ENCODE measurements at regions not wholly inside any gene's neighbourhood (a gene's known extent, or its start where the extent isn't known, plus 50 kb on each side); places are given as distances from the start of the nearest gene placed in this dataset.
"Not testable (repeated sequence)": the region's sequence is repeated elsewhere in the genome, so short reads cannot be mapped to it uniquely, and the experiment has no call there.

DNA sequence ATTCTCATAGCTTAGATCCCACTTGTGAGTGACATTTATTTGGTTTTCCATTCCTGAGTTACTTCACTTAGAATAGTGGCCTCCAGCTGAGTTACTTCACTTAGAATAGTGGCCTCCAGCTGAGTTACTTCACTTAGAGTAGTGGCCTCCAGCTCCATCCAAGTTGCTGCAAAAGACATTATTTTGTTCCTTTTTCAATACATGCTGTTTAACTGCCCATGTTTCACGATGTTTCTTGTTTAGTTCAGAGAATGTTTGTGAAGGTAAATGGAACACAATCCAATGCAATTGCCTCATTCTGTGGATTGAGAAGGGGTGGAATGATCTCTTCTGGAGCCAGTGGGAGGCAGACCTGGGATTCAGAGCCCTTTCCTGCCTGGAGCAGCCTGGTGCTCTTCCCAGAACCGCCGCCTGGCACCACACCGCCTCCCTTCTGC, 273.5 kb upstream of the ATP5MC3 start:
- no peak for DNase-seq

DNA sequence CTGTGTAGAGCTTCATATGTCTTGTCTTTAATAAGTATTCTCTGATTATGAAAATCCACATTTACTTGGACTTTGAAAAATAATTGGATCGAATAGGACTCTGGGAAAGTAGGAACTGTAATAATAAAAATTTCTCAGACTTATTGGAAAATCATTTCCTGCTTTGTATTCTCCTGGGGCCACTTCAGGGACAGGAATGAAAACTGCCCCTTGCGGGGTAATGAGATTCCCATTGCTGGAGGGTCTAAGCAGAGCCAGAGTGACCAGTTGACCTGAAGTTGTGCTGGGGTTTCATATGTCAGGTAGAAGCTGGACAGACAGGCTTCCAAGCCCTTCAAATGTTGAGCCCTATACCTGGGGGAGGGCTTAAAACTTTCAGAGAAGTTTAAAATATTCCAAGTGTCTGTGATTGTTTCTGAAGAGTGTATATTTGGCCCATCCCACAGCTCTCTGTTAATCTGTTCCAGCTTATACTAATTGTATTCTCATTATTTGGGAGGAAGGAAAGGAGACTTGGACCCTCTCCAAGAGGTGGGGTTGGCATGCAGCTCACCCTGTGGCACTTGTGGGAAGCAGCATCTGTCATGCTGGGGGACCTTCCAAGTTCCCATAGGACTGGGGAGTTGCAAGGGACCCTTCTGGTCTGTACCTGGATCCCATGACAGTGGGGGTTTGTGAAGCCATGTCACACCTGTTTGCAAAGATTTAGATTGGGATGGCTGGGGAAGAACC, 268.7 kb upstream of the ATP5MC3 start:
- DNase-seq: no peak

DNA sequence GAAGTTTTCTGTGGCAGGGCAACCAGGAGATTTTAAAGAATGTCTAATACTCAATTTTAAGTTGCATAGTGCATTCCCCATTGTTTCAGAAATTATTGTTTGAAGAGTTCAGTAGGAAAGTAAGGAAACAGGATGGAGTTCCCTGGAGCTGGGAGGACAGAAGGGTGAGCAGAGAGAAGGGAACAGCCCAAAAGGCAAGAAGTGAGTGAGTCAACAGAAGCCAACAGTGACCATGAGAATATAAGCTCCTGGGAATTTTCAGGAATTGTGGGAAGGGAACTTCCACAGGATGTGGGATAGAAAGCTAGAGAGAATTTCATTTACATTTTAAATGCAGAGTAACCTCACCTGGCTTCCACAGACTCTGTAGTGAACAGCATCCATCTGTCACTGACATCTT, 268.1 kb upstream of the ATP5MC3 start:
- DNase-seq: no peak

DNA sequence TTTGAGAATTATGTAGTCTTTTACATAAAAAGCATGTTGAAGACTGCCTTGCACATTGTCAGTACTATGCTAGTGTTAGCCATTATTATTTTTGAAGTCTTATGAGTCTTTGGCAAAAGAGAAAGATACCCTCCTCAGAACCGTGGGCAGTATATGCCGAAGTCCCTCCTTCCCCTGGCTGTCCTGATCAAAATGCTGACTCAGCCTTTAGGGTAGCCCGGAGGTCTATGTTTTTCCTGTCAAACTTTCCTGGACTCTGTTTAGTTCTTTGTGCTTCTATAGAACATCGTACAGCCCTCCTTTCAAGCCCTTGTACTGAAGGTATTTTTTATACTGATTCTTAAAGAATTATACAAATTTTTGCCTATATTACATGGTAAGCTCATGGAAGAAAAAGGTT, 264.7 kb upstream of the ATP5MC3 start:
- DNase-seq: no peak

DNA sequence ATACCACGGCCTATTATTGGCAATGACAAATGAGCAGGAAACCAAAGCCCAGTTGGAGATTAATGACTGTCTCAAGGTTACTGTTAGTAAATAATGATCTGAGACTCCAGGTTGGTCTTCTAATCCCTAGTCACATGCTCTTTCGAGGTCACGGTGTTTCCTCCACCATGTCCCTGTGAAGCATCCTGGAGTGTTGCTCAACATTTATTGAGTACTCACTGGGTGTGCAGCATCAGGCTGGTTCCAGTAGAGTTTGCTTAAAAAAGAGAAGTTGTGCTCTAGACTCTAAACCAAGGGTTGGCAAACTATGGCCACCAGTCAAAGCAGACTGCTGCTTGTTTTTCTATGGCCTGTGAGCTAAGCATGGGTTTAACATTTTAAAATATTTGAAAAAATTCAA, 263.8 kb upstream of the ATP5MC3 start:
- DNase-seq: no peak

DNA sequence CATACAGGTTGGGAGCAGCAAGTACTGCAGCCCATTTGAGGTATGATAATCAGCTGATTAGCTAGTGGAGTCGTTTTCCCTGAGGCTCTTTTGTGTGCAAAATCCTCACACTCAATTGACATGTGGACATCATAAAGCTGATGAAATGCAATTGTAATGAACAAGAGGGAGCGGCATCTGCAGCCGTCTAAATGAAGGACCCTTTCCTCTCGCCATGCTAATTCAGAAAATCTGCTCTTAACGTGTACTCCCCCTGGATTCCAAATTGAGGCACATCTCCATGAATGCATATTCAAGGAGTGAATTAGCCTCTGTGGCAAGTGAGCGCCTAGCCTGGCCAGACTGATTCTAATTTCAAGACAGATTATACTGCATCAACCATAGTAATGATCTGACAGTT, 260.9 kb upstream of the ATP5MC3 start:
- DNase-seq: no peak

DNA sequence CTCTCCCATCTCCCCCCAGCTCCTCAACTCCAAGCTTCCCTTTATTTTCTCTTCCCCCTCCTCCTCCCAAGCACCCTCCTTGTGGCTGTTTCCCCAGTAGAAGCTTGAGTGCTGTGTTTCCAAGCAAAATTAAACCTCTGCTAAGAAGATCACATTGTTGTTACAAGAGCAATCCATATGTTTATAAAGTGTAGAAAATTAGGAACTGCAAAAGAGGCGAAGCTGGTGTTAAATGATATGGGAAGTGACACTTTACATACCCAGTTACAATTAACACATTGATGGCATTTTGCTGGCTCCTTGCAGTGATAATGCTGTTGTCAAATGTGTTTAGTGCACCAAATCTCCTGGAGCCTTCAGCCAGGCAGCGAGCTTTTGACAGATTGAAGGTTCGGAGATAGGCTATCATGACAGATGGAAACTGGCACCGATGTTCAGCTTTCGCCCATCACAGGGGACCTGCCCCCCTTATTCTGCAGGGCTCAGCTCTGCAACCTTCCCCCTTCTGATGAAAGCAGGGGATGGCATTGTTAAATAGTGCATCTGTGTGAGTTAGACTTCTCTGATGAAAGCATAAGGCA, 259.8 kb upstream of the ATP5MC3 start:
- no peak for DNase-seq

DNA sequence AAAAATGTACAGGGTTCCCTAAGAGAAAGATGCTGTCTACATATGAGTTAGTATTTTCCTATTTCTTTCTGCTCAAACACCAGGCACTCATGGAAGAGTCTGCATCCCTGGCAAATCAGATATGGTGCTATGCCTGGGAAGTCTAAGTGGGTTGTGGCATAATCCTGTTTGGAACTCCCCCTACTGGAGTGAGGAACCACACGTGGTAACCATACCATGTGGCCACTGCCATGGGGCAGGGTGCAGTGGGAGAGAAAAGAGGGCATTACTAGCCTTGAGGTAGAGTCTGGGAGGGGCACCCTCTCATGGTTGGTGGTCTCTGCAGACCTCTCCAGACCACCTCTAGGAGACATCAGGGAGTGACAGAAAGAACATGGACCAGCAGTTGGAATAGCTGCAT, 257.9 kb upstream of the ATP5MC3 start:
- DNase-seq: no peak

DNA sequence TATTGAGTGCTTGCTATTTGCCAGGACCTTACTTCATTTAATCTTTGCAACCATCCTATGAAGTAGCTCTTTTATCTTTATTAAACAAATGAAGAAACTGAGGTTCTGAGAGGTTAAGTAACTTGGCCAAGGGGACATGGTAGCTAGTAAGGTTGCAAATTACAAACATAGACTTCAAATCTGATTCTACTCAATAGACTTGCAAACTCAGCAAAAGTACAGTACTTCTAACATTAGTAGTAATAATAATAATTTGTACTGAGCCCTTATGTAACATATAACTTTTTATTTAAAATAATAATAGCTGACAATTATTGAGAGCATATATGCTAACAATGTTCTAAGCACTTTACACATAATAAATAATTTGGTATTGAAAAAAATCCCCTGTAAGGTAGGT, 255.7 kb upstream of the ATP5MC3 start:
- no peak for DNase-seq

DNA sequence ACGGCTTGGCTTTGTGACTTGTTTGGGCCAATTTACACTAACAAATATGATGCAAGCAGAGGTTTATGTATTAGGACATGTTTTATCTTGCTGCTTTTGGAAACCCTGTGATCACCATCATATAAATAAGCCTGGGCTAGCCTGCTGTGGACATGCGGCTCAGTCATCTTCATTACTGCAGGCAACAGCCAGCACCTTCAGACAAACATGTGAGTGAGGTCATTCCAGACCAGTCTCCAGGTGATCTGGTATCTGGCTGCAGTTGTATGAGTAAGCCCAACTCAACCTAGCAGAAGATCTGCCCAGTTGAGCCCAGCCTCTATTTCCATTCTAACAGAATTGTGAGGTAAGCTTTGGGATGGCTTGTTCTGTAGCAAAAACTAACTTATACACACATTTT, 254.6 kb upstream of the ATP5MC3 start:
- DNase-seq: no peak

DNA sequence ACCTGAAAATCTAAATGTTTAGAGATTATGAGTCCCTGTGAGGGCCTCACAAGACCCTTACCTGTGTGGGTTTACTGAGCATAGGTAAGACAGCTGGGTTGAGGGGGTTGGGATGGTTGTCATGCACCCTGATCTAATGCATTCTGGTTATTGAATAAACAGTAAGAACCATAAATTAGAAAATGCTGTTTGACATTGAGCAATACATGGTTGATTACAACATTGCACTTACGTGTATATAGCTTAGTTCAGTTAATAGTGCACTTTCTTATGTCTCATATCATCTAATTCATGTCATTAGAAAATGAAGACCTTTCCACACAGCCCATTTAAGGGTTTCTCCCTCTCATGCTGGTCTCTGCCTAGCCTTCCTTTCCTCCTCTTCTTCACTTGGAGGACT, 253.5 kb upstream of the ATP5MC3 start:
- DNase-seq: no peak

DNA sequence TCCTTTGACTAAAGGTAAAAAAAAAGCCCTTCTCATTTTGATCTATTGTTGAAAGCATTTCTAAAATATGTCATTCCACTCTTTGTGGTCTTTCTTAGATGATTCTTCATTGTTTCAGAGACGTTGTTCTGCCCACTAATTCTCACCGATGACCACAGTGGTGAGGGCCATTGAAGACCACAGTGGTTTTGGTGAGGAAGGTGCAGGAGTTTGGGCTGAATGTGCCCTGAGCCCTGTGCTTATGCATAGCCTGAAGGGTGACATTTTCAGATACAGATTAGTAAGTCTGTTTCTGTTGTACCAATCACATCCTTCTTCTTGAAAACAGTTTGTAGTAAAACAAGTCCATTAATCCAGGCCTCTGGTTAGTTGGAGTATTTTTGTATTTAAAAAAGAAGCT, 251.3 kb upstream of the ATP5MC3 start:
- DNase-seq: no peak

DNA sequence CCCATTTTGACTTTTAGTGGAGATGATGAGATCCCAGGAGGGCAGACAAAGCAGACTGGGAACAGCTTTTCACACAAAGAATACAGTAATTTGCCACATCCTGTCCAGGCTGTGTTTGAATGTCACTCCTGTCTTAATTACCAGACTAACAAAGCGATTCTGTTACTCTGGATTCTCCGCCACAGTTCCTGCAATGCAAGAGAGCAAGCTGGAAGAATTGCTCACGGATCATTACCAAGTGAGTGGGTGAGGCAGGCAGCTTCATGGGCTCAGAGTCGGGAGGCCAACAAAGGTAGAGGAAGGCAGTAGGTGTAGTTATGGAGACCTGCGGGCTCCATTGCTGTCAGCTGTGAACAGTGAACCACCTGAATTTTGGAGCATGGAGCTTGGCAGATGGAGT, 250.5 kb upstream of the ATP5MC3 start:
- no peak for DNase-seq

DNA sequence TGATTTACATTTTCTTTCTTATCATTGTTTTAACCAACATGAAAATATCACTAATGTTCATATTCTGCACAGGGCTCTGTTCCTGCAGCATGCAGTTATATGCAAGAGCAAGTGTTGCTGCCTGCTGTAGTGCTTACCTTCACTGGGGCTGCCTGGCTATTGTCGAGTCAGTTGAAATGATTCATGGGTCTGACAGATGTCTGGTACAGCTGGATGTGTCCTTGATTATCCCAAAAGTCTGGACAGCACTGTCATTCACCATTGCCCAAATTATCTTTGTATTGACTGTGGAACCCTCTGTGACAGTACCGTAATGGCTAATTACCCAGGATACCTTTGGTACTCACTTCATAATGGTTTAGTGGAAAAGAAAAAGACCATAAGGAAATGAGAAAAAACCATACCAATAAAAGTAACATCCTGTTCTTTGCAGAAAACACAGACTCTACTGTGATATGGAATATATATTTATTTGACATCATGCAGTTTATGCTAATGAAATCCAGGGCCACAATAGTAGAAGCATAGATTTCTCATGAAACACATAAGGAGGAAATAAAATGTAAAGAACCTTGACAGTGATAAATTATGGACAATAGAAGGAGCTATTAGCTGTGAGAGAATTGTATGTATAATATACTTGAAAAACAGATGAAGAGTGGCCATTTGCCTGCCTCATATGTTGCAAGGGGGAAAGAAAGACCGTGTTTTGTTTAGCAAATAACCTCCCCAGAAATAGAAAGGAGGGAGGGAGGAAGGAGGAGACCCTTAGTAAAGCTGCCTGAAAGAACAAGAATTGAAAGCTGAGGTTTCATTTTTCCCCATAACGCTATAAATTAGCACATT, 249.8 kb upstream of the ATP5MC3 start:
- DNase-seq: no peak

DNA sequence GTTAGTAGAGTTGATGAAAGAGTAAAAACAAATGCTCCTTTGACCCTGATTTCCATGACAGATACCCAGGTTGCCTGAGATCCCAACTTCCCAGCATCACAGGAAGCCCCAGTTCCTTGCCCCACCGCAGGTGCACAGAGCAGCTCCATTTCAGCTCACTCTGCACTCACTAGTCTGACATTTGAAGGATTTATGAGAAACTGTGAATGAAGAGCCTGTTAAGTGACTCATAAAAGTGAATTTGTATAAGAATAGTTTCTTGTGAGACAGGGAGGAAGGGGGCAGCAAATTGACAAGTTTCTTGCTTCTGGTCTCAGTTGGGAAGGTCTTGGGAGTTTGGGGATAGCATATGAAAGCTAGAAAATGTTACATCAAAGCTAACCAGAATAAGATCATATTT, 248.7 kb upstream of the ATP5MC3 start:
- DNase-seq: no peak

DNA sequence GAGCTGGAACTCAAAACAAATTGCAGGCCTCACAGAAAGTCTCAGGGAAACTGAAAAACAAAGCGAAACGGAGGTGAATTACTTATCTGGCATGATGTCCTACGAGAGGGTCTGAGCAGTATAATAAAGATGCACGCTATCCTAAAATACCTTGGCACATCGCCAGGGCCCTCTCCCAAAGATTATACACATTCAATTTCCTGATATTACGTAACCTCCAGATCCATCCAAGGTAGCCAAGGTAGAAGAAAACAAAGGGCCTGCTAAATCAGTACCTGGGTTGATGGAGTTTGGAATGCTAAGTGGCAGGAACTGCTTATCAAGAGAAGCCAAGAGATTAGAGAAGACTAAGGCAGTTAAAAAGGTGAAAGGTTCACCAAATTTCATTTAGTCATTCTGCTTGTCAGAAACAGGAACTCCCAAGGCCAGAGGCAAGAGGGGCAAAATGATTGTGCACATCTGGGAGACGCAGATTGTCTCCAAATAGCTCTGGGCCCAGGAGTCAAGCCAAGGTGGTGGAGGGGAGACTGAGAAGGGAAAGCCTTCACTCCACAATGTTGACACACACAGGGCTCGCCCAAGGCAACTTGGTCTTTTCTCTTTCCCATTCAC, 236.8 kb upstream of the ATP5MC3 start:
- DNase-seq: no peak

DNA sequence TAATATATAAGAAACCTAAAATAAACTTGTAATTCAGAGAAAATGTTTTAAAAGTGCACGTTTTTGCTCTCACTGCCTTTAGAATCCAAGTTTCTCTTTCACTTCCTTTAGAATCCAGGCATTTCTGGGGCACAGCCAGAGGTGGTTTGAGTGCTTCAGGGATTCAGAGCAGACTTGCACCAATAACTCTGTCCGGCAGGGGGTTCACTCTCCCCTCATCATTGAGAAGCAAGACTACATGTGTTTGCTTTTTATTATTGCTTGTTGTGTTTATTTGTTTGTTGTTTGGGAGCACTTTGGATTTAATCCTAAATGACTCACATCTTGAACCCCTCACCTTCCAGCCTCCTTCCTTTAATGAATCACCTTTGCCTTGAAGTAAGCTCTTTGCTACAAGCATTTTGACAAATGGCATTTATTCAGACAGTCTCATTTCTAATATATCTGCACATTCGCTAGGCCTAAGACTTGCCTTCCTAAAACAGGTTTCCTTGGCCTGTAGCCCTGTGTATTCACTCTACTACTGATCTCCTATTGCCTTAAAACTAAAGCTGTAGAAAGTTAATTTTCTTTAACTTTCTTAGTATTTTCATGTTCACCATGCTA, 233.5 kb upstream of the ATP5MC3 start:
- no peak for DNase-seq

DNA sequence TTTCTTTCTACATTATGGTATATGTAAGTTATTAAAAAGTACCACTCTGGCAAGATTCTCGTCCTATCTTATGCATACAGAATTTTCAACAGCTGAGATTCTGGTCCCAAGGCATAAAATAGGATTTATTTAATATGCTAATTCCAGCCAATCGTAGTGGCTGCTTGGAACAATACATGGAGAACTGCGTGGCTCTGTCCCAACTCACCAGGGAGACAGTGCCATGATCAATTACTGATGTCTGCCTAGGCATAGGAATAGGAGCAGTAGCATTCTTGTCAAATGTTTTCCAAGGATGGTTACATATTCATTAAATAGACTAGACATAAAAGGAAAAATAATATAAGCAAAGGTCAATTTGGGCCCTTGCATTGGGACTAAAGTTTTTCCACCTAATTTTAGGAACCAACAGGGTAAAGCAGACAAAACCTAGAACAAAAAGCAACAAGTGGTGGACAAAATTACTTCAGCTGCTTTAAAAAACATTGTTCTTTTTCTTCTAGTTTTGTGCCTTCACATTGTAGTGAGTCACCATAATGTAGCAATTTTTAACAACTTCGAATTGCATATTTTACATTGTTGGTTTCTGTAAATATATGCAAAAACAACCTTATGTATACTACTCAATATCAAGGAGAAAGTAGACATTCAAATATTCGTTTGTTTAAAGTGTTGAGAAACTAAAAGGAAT, 232.8 kb upstream of the ATP5MC3 start:
- no peak for DNase-seq

DNA sequence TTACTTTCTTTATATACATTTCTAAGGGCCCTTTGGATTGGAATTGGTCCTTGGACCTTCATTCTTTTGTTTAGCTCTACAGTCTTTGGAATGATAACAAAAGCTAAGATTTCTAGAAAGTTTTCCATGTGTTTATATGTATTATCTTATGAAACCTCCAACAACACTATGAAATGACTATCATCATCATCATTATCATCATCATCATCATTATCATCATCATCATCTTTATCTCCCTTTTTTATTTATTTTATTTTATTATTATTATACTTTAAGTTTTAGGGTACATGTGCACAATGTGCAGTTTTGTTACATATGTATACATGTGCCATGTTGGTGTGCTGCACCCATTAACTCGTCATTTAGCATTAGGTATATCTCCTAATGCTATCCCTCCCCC, 229.4 kb upstream of the ATP5MC3 start:
- not testable (repeated sequence) for DNase-seq

DNA sequence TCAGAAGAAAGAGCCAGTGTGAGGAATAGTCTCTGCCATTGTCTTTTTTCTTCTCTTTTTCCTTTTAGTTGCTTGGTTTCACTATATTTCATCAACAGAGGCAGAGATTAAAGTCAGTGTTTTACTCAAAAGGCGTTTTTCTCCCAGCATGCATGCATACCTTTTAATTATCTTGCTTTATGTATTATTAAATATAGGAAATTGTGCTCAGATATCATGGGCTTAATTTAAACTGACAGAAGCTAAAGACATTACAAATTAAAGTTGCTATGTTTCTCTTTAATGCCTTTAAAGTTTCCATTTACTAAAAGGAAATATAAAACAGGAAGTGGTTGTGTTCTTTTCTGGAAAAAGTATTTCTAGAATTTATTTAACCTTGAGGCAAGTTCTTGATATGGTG, 223.3 kb upstream of the ATP5MC3 start:
- no peak for DNase-seq

DNA sequence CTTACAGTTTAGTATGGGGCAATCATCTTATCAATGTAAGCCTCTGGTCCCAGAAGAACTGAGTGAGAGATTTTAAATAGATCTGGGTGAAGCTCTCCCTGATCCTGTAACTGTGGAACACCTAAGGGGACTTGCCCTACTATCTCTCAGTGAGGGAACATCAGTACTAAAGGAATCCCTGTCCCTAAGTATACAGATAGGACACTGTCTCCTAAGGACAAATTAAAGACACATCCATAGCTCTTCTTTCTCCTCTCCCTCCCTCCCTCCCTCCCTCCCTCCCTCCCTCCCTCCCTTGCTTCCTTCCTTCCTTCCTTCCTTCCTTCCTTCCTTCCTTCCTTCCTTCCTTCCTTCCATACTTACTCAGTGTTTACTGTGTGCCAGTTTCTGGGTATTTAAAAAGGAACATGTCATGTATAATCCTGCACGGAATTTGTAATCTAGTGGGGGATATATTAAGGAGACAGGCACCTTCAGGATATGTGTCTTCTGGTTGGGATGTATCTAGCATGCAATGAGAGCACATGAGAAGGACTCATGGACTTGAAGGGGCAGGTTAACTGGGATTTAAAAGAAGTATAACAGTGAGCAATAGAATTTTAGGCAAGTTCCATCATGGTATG, 222.2 kb upstream of the ATP5MC3 start:
- no peak for DNase-seq

DNA sequence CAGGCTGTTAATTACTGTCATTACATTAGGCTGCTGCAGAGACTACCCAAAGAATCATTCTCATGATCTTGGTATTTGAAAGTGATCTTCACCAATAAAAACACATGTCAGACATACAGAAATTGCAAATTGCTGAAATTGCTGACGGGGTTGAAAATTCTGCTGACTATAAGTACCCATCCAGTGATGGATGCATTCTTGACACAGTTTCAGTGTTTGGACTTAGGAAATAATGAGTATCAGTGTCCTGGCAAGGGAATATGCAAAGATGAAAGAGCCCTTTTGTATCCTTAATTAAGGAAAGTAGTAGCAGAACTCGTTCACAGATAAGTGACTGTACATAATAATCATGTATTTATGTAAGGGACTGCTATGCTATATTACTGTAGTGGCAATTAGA, 221.1 kb upstream of the ATP5MC3 start:
- DNase-seq: no peak

Measured in effector CD4-positive, alpha-beta T cell (primary cell).